Type B pancreatic cell (in vitro differentiated cells): ENCODE measurements at regions not wholly inside any gene's neighbourhood (a gene's known extent, or its start where the extent isn't known, plus 50 kb on each side); places are given as distances from the start of the nearest gene placed in this dataset.

Source experiments
- DNase-seq: peaks from one replicate; pipeline ENCODE4 v3.0.0; 2021; ENCODE audit warnings: mixed read lengths; ENCODE audit not compliant: unreplicated experiment; ENCODE audit errors: extremely low spot score
- H3K27ac Mint-ChIP-seq: 2 replicates; pipeline ENCODE4 v1.8.0; 2021; ENCODE audit warnings: mild to moderate bottlenecking, mixed read lengths
- H3K27me3 Mint-ChIP-seq: 2 replicates; pipeline ENCODE4 v1.8.0; 2021; ENCODE audit warnings: mixed read lengths
- H3K36me3 Mint-ChIP-seq: 2 replicates; pipeline ENCODE4 v1.8.0; 2021; ENCODE audit warnings: mixed read lengths
- H3K4me1 Mint-ChIP-seq: one replicate; pipeline ENCODE4 v1.8.0; 2021; ENCODE audit warnings: mixed read lengths; ENCODE audit not compliant: unreplicated experiment
- H3K4me3 Mint-ChIP-seq: 2 replicates; pipeline ENCODE4 v1.8.0; 2021; ENCODE audit warnings: mild to moderate bottlenecking, mixed read lengths
- H3K9me3 Mint-ChIP-seq: 2 replicates; pipeline ENCODE4 v1.8.0; 2021; ENCODE audit warnings: mixed read lengths
- CTCF ChIP-seq: fragments of 200-600 bp; sonication (generic); conservative IDR thresholded peaks from 2 replicates; pipeline ENCODE4 v1.5.0; 2021; ENCODE audit warnings: antibody characterized with exemption, mild to moderate bottlenecking

- Mint-ChIP-seq H3K4me1 (peaks cover 4% of the 10 kb centered on the region), H3K36me3 (peaks cover 3% of the 10 kb centered on the region), H3K4me3 (no peak overlapping the region), H3K27ac (no peak overlapping the region), H3K27me3 (no peaks in the 10 kb centered on the region), H3K9me3 (peaks cover 8% of the 10 kb centered on the region)
- no peak for TF ChIP-seq CTCF
- no peak for DNase-seq
Observed at GRCh38 chr21:15152591-15152990, 87.8 kb upstream of the NRIP1 start.

- no peak for TF ChIP-seq CTCF
- Mint-ChIP-seq H3K36me3 (peaks cover 4% of the 10 kb centered on the region), H3K4me3 (no peak overlapping the region), H3K27ac (no peak overlapping the region), H3K9me3 (peaks cover 9% of the 10 kb centered on the region), H3K4me1 (peaks cover 4% of the 10 kb centered on the region), H3K27me3 (no peaks in the 10 kb centered on the region)
- no peak for DNase-seq
Observed at GRCh38 chr21:15159382-15160020, 94.7 kb upstream of the NRIP1 start.

- TF ChIP-seq CTCF = no peak
- H3K36me3 Mint-ChIP-seq = peaks cover 4% of the 10 kb centered on the region
- no peak for DNase-seq
- H3K27ac Mint-ChIP-seq = no peak overlapping the region
- no peak overlapping the region for H3K4me3 Mint-ChIP-seq
- H3K9me3 Mint-ChIP-seq = peaks cover 9% of the 10 kb centered on the region
- H3K4me1 Mint-ChIP-seq = no peaks in the 10 kb centered on the region
- no peaks in the 10 kb centered on the region for H3K27me3 Mint-ChIP-seq
Observed at GRCh38 chr21:15160136-15160535, 95.3 kb upstream of the NRIP1 start.

- Mint-ChIP-seq H3K4me3 (no peak overlapping the region), H3K27ac (no peak overlapping the region), H3K27me3 (no peaks in the 10 kb centered on the region), H3K4me1 (no peaks in the 10 kb centered on the region), H3K36me3 (no peaks in the 10 kb centered on the region), H3K9me3 (no peaks in the 10 kb centered on the region)
- TF ChIP-seq CTCF = no peak
- no peak for DNase-seq
Observed at GRCh38 chr21:15162921-15163320, 98.1 kb upstream of the NRIP1 start.

GRCh38 chr21:15164273-15164672 is 99.5 kb upstream of the NRIP1 start:
- H3K9me3 Mint-ChIP-seq = no peaks in the 10 kb centered on the region
- no peak for TF ChIP-seq CTCF
- H3K27me3 Mint-ChIP-seq = no peaks in the 10 kb centered on the region
- H3K4me1 Mint-ChIP-seq = no peaks in the 10 kb centered on the region
- no peak overlapping the region for H3K27ac Mint-ChIP-seq
- DNase-seq = no peak
- no peaks in the 10 kb centered on the region for H3K36me3 Mint-ChIP-seq
- no peak overlapping the region for H3K4me3 Mint-ChIP-seq
